Esophagus muscularis mucosa (tissue), 4 donors: ENCODE measurements at regions not wholly inside any gene's neighbourhood (a gene's known extent, or its start where the extent isn't known, plus 50 kb on each side); places are given as distances from the start of the nearest gene placed in this dataset.

Source experiments
- EP300 ChIP-seq: sonication (generic); formaldehyde crosslinking; IDR thresholded peaks from one replicate; pipeline ENCODE4 v1.6.1; 2017; ENCODE audit warnings: antibody characterized with exemption
- POLR2A ChIP-seq: fragments of 450-650 bp; IDR thresholded peaks from one replicate; pipeline ENCODE4 v1.6.1; 2017; ENCODE audit warnings: antibody characterized with exemption, moderate library complexity, mild to moderate bottlenecking, low read depth
- TF ChIP-seq, protein P1 (sequence below), 3 experiments: fragments of 200-600 bp in 2 of 3; fragments of 450-650 bp in 1 of 3; sonication (generic) in 2 of 3; IDR thresholded peaks; one replicate each; pipeline ENCODE4 v1.5.1; 2017 to 2019; ENCODE audit warnings: antibody characterized with exemption in 3 of 3, mild to moderate bottlenecking in 2 of 3, moderate library complexity in 1 of 3

DNA sequence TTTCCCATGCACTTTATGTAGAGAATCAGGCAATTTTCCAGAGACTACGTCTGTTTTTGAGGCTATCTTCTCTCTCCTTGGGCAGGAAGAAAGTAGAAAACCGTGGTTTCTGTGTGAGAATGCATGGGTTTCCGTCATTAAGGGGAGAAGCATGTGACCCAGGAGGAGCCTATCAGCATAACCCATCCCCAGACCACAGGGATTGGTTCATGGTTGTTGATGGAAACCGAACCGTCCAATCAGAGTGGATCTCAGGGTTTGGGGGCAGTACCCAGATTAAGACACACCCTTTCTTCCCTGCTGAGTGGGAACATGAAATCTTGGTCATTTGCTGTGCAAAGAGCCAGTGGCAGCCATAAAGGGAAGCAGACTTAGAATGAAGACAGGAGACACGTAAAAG lies 517.8 kb downstream of the MN1 start:
- TF ChIP-seq, protein P1, sequence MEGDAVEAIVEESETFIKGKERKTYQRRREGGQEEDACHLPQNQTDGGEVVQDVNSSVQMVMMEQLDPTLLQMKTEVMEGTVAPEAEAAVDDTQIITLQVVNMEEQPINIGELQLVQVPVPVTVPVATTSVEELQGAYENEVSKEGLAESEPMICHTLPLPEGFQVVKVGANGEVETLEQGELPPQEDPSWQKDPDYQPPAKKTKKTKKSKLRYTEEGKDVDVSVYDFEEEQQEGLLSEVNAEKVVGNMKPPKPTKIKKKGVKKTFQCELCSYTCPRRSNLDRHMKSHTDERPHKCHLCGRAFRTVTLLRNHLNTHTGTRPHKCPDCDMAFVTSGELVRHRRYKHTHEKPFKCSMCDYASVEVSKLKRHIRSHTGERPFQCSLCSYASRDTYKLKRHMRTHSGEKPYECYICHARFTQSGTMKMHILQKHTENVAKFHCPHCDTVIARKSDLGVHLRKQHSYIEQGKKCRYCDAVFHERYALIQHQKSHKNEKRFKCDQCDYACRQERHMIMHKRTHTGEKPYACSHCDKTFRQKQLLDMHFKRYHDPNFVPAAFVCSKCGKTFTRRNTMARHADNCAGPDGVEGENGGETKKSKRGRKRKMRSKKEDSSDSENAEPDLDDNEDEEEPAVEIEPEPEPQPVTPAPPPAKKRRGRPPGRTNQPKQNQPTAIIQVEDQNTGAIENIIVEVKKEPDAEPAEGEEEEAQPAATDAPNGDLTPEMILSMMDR (IDR thresholded peaks at IDR 0.05) = no peak
- TF ChIP-seq POLR2A = no peak
- no peak for TF ChIP-seq EP300
